Muscle of leg (tissue), 3 donors: ENCODE measurements at regions not wholly inside any gene's neighbourhood (a gene's known extent, or its start where the extent isn't known, plus 50 kb on each side); places are given as distances from the start of the nearest gene placed in this dataset.
"Not testable (repeated sequence)": the region's sequence is repeated elsewhere in the genome, so short reads cannot be mapped to it uniquely, and the experiment has no call there.

Experiments used
- DNase-seq: peaks from one replicate; pipeline ENCODE4 v3.0.0; 2013
- H3K27ac ChIP-seq: one replicate; pipeline ENCODE4 v1.5.1; 2013; ENCODE audit warnings: mild to moderate bottlenecking, low read length, control low read depth
- H3K27me3 ChIP-seq: one replicate; pipeline ENCODE4 v1.6.1; 2013; ENCODE audit warnings: low read length; ENCODE audit not compliant: control insufficient read depth, insufficient read depth
- H3K36me3 ChIP-seq: one replicate; pipeline ENCODE4 v1.6.1; 2013; ENCODE audit warnings: low read length; ENCODE audit not compliant: control insufficient read depth, insufficient read depth
- H3K4me1 ChIP-seq: one replicate; pipeline ENCODE4 v1.6.1; 2013; ENCODE audit warnings: low read length; ENCODE audit not compliant: control insufficient read depth, insufficient read depth
- H3K4me3 ChIP-seq: one replicate; pipeline ENCODE4 v1.5.1; 2013; ENCODE audit warnings: low read length, control low read depth
- H3K9me3 ChIP-seq: replicated peaks from 2 replicates; pipeline ENCODE4 v1.6.1; 2013; ENCODE audit warnings: low read depth, low read length; ENCODE audit not compliant: control insufficient read depth
- WGBS: methylation state at CpG from one replicate; pipeline ENCODE4 v1.1.5; 2013; ENCODE audit warnings: missing lambda C conversion rate; ENCODE audit not compliant: insufficient coverage; 5-methylcytosine and 5-hydroxymethylcytosine counted together

DNA sequence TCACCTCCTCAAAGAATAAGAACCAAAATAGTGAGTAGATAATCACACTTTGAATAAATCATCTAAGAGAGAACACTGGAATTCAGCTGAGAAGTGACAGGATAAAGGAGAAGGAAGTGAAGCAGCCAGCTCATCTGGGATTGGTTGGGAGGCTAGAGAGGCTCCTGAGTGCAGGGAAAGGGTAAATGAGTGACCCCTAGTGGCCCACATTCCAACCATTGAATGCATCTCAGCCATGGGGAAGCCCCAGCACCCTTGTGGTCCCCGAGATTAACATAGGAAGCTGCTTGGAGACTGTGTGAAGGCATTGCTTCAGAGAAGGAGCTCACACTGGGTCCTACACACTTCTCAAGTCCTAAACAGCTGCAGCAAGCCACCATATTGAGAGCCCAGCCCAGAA lies 82.3 kb downstream of the JRKL start:
- Histone ChIP-seq H3K4me1 (no peaks in the 10 kb centered on the region), H3K9me3 (peaks cover 12% of the 10 kb centered on the region), H3K27ac (no peak overlapping the region), H3K4me3 (no peak overlapping the region), H3K36me3 (no peaks in the 10 kb centered on the region), H3K27me3 (no peaks in the 10 kb centered on the region)
- WGBS: 100% methylated on average over 1 of the region's 1 CpG
- no peak for DNase-seq

DNA sequence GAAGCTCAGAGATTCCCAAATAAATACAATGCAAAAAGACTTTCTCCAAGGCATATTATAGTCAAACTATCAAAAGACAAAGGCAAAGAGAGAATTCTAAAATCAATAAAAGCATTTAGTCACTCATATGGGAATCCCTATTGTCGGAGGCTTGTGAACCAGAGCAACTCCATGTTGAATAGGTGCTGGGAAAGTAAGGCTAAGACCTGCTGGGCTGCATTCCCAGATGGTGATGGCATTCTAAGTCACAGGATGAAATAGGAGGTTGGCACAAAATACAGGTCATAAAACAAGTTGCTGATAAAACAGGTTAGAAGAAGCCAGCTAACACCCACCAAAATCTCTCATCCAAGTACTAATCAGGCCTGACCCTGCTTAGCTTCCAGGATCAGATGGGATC lies 84.5 kb downstream of the JRKL start:
- Histone ChIP-seq H3K27me3 (no peaks in the 10 kb centered on the region), H3K4me1 (no peaks in the 10 kb centered on the region), H3K36me3 (no peaks in the 10 kb centered on the region), H3K4me3 (no peak overlapping the region), H3K9me3 (peaks cover 12% of the 10 kb centered on the region), H3K27ac (no peak overlapping the region)
- DNase-seq: no peak
- no CpG with 5 or more reads among the region's 1 CpG for WGBS

DNA sequence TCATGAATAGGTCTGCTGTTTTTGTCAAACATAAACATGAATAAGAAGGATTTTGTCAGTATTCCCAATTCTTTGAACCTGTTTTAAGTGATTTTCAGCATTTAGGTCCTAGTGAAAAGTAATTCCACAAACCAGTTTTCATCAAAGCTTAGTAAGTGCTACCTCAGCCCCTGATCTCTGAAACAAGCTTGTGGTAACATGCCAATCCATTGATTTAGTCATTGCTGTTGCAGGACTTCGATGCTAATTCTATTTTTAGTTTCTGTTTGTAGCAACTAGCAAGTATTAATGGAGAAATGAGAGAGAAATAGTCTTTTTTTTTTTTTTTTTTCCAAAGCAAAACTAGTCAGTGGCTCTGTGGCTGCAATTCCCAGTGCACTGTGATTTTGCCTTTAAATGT lies 91.4 kb downstream of the JRKL start:
- Histone ChIP-seq H3K9me3 (no peaks in the 10 kb centered on the region), H3K36me3 (no peaks in the 10 kb centered on the region), H3K4me1 (no peaks in the 10 kb centered on the region), H3K4me3 (no peak overlapping the region), H3K27me3 (no peaks in the 10 kb centered on the region), H3K27ac (no peak overlapping the region)
- DNase-seq: peak; percentile 11
- no CpG with 5 or more reads among the region's 1 CpG for WGBS

DNA sequence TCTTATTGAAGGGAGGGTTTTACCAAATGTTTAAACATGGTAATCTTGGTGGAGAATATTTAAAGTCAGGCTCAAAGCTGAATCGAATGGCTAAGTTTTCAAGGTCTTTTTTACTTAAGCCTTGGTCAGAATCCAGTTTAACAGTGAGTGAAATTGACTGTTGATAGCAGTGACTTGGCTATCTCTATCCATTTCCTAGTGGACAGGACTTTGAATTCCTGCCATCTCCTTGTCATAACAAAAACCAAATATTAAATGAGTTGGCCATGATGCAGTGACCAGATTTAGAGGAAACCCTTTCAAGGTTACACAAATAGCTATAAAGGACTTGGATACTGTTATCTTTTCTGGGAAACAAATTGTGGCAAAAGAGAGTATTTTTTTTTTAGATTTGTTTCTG lies 92.0 kb downstream of the JRKL start:
- no peaks in the 10 kb centered on the region for H3K4me1 ChIP-seq
- no peak overlapping the region for H3K27ac ChIP-seq
- no peaks in the 10 kb centered on the region for H3K27me3 ChIP-seq
- no peaks in the 10 kb centered on the region for H3K36me3 ChIP-seq
- H3K4me3 ChIP-seq: no peak overlapping the region
- no CpG with 5 or more reads among the region's 1 CpG for WGBS
- H3K9me3 ChIP-seq: no peaks in the 10 kb centered on the region
- peak; percentile 41 for DNase-seq

DNA sequence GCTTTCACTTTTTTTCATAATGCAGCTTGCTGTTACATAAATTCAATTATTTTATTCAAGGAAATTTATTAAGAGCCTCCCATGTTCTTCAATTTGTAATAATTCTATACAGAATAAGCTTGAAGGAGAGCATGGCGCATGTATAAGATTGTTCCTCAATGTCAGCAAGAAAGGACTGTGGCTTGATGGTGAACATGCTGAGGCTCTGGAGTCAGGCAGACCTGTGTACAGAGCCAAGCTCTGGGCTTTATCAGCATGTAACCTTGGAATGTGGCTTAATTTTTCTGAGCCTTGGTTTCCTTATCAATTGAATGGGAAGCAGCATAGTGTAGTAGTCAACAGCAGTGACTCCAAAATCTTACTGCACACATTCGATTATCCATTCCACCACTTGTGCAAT lies 92.4 kb downstream of the JRKL start:
- Histone ChIP-seq H3K4me1 (no peaks in the 10 kb centered on the region), H3K9me3 (no peaks in the 10 kb centered on the region), H3K27ac (no peak overlapping the region), H3K36me3 (no peaks in the 10 kb centered on the region), H3K27me3 (no peaks in the 10 kb centered on the region), H3K4me3 (no peak overlapping the region)
- WGBS: no CpG with 5 or more reads among the region's 2 CpGs
- DNase-seq: no peak

DNA sequence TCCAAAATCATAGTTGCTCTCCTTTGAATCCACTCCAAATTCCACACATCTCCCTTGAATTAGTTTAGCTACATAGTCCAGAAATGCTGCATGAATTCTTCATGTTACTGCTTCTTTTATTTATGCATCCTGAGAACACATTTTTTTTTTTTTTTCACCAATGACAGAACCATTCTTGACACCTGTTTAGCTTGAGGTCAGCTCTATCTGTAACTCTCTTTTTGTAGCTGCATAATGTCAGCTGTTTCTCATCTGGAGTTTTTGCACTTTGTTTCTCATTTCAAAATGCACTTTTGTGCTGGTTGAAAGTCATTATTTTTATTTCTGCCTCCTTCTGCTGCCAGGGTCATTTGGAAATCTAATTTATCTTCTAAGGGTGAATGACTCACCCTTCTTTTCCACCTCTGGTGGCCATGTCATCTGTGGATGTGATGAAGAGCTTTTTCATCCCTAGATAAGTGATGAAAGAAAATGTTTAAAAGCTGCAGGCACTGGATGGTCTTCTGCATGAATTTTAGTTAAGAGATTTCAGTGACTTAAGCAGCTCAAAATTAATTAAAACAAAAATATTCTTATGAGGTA lies 93.7 kb downstream of the JRKL start:
- Histone ChIP-seq H3K36me3 (no peaks in the 10 kb centered on the region), H3K9me3 (no peaks in the 10 kb centered on the region), H3K27ac (no peak overlapping the region), H3K4me1 (no peaks in the 10 kb centered on the region), H3K4me3 (no peak overlapping the region), H3K27me3 (no peaks in the 10 kb centered on the region)
- no peak for DNase-seq

DNA sequence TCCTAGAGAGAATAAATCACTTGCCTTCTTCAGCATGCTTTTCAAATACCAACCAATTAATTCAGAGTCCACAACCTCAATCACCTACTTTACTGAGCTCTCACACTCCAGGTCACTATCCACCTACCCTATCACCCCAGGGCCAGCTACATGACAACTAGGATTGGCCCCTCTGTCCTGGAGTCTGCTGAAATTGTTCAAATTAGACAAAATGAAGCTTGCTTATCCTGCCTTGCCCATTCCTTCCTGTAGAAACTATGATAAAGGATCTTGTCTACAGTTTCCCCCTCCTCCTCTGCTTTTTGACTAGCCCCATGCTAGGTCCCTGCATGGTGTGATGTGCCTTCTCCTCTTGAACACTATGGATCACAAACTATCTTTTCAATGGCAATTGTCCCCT lies 94.5 kb downstream of the JRKL start:
- H3K27ac ChIP-seq: no peak overlapping the region
- no peaks in the 10 kb centered on the region for H3K4me1 ChIP-seq
- no peaks in the 10 kb centered on the region for H3K9me3 ChIP-seq

DNA sequence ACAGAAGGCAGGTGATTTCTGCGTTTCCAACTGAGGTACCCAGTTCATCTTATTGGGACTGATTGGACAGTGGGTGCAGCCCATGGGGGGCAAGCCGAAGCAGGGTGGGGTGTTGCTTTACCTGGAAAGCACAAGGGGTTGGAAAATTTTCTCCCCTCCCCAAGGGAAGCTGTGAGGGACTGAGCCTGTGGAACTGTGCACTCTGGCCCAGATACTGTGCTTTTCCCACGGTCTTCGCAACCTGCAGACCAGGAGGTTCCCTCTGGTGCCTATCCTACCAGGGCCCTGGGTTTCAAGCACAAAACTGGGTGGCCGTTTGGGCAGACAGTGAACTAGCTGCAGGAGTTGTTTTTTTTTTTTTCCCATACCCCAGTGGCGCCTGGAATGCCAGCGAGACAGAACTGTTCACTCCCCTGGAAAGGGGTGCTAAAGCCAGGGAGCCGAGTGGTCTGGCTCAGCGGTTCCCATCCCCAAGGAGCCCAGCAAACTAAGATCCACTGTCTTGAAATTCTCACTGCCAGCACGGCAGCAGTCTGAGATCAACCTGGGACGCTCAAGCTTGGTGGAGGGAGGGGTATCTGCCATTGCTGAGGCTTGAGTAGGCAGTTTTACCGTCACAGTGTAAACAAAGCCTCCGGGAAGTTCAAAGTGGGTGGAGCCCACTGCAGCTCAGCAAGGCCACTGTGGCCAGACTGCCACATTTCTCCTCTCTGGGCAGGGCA lies 97.2 kb downstream of the JRKL start:
- no peaks in the 10 kb centered on the region for H3K9me3 ChIP-seq
- H3K36me3 ChIP-seq: no peaks in the 10 kb centered on the region
- no peaks in the 10 kb centered on the region for H3K4me1 ChIP-seq
- no peaks in the 10 kb centered on the region for H3K27me3 ChIP-seq
- no peak overlapping the region for H3K27ac ChIP-seq
- 69% methylated on average over 9 of the region's 13 CpGs for WGBS
- no peak overlapping the region for H3K4me3 ChIP-seq
- no peak for DNase-seq

More for the DNA sequence above, 94.5 kb downstream of the JRKL start:
- no peaks in the 10 kb centered on the region for H3K27me3 ChIP-seq
- no peak overlapping the region for H3K4me3 ChIP-seq
- no peaks in the 10 kb centered on the region for H3K36me3 ChIP-seq
- no peak for DNase-seq

DNA sequence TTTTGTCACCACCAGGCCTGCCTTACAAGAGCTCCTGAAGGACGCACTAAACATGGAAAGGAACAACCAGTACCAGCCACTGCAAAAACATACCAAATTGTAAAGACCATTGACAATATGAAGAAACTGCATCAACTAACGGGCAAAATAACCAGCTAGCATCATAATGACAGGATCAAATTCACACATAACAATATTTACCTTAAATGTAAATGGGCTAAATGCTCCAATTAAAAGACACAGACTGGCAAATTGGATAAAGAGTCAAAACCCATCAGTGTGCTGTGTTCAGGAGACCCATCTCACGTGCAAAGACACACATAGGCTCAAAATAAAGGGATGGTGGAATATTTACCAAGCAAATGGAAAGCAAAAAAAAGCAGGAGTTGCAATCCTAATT lies 99.1 kb downstream of the JRKL start:
- not testable (repeated sequence) for DNase-seq, H3K27ac ChIP-seq, H3K4me1 ChIP-seq, H3K36me3 ChIP-seq, H3K27me3 ChIP-seq, H3K9me3 ChIP-seq, H3K4me3 ChIP-seq
- WGBS: no CpG with 5 or more reads among the region's 3 CpGs

DNA sequence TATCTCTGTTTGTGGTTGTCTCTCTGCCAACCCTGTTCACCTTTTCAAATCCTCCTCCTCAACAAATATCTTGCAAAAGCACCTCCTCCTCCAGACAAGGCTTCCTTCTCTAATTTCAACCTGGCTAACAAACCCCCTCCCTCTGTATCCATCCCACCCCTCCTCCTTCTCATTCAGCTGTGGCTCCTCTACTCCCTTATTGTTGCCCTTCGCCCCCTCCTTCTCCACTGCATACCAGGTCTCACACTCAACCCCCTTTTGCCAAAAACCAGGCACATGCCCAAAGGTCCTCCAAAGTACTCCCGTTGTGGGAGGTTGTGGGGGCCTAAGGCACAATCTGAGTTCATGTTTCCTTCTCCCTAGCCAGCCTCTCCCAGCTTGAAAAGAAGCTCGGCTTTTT lies 110.6 kb downstream of the JRKL start:
- H3K27me3 ChIP-seq: no peaks in the 10 kb centered on the region
- whole genome bisulfite sequencing: 86% methylated on average over 2 of the region's 3 CpGs
- no peak overlapping the region for H3K27ac ChIP-seq
- no peak for DNase-seq
- no peaks in the 10 kb centered on the region for H3K36me3 ChIP-seq
- no peaks in the 10 kb centered on the region for H3K4me1 ChIP-seq
- H3K4me3 ChIP-seq: no peak overlapping the region
- H3K9me3 ChIP-seq: no peaks in the 10 kb centered on the region

DNA sequence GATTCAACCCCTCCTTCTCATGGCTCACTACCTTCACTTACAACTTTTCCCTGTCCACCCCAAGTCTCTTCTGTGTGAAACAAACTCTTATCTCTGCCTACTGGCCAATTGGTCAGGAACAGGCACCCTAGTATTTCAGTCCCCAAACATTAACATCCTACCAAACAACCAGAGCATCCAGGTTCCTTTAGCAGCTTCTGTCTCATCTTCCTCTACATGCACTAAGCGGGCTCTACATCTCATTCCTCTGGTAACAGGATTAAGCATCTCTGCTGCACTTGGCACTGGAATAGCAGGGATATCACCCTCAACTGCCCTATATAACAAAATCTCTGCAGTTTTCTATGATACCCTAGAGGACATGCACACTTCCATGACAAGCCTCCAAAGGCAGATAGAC lies 116.2 kb downstream of the JRKL start:
- no peak for DNase-seq
- Histone ChIP-seq H3K27ac (no peak overlapping the region), H3K9me3 (no peaks in the 10 kb centered on the region), H3K27me3 (no peaks in the 10 kb centered on the region), H3K4me3 (no peak overlapping the region), H3K36me3 (no peaks in the 10 kb centered on the region), H3K4me1 (no peaks in the 10 kb centered on the region)
- 86% methylated on average over 1 of the region's 1 CpG for WGBS
